A549 (cell line): ENCODE measurements at regions not wholly inside any gene's neighbourhood (a gene's known extent, or its start where the extent isn't known, plus 50 kb on each side); places are given as distances from the start of the nearest gene placed in this dataset.

Experiments
- ATAC-seq, 2 experiments: fragments of 200-7000 bp in 1 of 2; fragments of >200 bp in 1 of 2; cut with Nextera tagmentation in 1 of 2; cut with Tn5 transposase in 1 of 2; 3 replicates each; pipeline versions ENCODE4 v1.8.0 to v1.9.1; 2018 to 2020; ENCODE audit warnings: mild to moderate bottlenecking in 1 of 2, moderate library complexity in 1 of 2
- CTCF ChIA-PET: fragments of 300-600 bp; sonication (Branson Sonifier 250); formaldehyde crosslinking; extraction: SDS; loops from one replicate; lab custom pipeline; 2021; ENCODE audit warnings: antibody characterized with exemption, inconsistent platforms; lab: Yijun Ruan, JAX
- POLR2A ChIA-PET: fragments of 350-600 bp; formaldehyde crosslinking; extraction: SDS; loops from one replicate; lab custom pipeline; 2021; ENCODE audit warnings: antibody characterized with exemption, inconsistent platforms; lab: Yijun Ruan, JAX
- DNase-seq, 2 experiments: peaks; one replicate each; pipeline versions ENCODE4 v3.0.0 to v3.0.0-alpha.2; 2011 to 2016; ENCODE audit warnings: low read depth in 1 of 2, low spot score in 1 of 2
- FAIRE-seq: peaks from 2 replicates; lab custom pipeline; 2011; peaks lifted over from hg19 to GRCh38; lab: Jason Lieb, UNC
- H3K27ac ChIP-seq, 2 experiments: fragments of >200 bp; sonication (Bioruptor Twin); formaldehyde crosslinking; 3 replicates each; pipeline ENCODE4 v1.5.1; 2016 to 2017
- H3K4me1 ChIP-seq: fragments of >200 bp; sonication (Bioruptor Twin); formaldehyde crosslinking; 3 replicates; pipeline ENCODE4 v1.6.1; 2016
- H3K4me2 ChIP-seq: fragments of >200 bp; sonication (Bioruptor Twin); formaldehyde crosslinking; 3 replicates; pipeline ENCODE4 v1.6.1; 2016
- H3K4me3 ChIP-seq: fragments of >200 bp; sonication (Bioruptor Twin); formaldehyde crosslinking; 3 replicates; pipeline ENCODE4 v1.5.1; 2016
- H3K9me3 ChIP-seq: fragments of >200 bp; sonication (Bioruptor Twin); formaldehyde crosslinking; 3 replicates; pipeline ENCODE4 v1.6.1; 2016
- CBX2 ChIP-seq: fragments of 200-600 bp; sonication (generic); IDR thresholded peaks from 2 replicates; pipeline ENCODE4 v1.6.1; 2016; ENCODE audit warnings: low read depth, mild to moderate bottlenecking, borderline replicate concordance
- CHD4 ChIP-seq: fragments of 200-600 bp; sonication (generic); IDR thresholded peaks from 2 replicates; pipeline ENCODE4 v1.6.1; 2016; ENCODE audit warnings: antibody characterized with exemption, mild to moderate bottlenecking, borderline replicate concordance
- E2F6 ChIP-seq: IDR thresholded peaks from 2 replicates; pipeline ENCODE4 v1.6.1; 2012; ENCODE audit warnings: low read depth, borderline replicate concordance
- EHF ChIP-seq: fragments of 250-450 bp; sonication (Bioruptor Pico); IDR thresholded peaks from 2 replicates; pipeline ENCODE4 v1.5.0; 2020; ENCODE audit warnings: mild to moderate bottlenecking
- ELK1 ChIP-seq: fragments of 150-350 bp; IDR thresholded peaks from 2 replicates; pipeline ENCODE4 v1.6.1; 2014; ENCODE audit warnings: low read depth, mild to moderate bottlenecking, low read length
- ESRRA ChIP-seq: fragments of 150-350 bp; IDR thresholded peaks from 2 replicates; pipeline ENCODE4 v1.6.1; 2014; ENCODE audit warnings: mild to moderate bottlenecking, low read length, borderline replicate concordance
- HES2 ChIP-seq: fragments of >200 bp; sonication (Bioruptor Twin); formaldehyde crosslinking; IDR thresholded peaks from 2 replicates; pipeline ENCODE4 v1.6.1; 2016
- HOXA7 ChIP-seq: fragments of 250-450 bp; sonication (Bioruptor Pico); IDR thresholded peaks from 2 replicates; pipeline ENCODE4 v1.5.0; 2020; ENCODE audit warnings: mild to moderate bottlenecking, moderate library complexity
- HOXB5 ChIP-seq: fragments of 250-450 bp; sonication (Bioruptor Pico); IDR thresholded peaks from 2 replicates; pipeline ENCODE4 v1.5.0; 2020; ENCODE audit warnings: mild to moderate bottlenecking, moderate library complexity
- JUN ChIP-seq, 2 experiments: fragments of >200 bp; sonication (Bioruptor Twin); formaldehyde crosslinking; IDR thresholded peaks; 2 replicates in 1 of 2; 3 replicates in 1 of 2; pipeline ENCODE4 v1.6.1; 2016 to 2017
- MAFK ChIP-seq: fragments of 450-650 bp; IDR thresholded peaks from 2 replicates; pipeline ENCODE4 v1.6.1; 2014; ENCODE audit not compliant: partially characterized antibody
- NPAS2 ChIP-seq: fragments of 250-450 bp; sonication (Bioruptor Pico); IDR thresholded peaks from 2 replicates; pipeline ENCODE4 v1.8.0; 2022; ENCODE audit warnings: mild to moderate bottlenecking, moderate library complexity, borderline replicate concordance
- PBX3 ChIP-seq: IDR thresholded peaks from 2 replicates; pipeline ENCODE4 v1.6.1; 2012
- POLR2A ChIP-seq: IDR thresholded peaks from 2 replicates; pipeline ENCODE4 v1.6.1; 2012; ENCODE audit warnings: mild to moderate bottlenecking, low read length
- RAD21 ChIP-seq, 2 experiments: fragments of >200 bp in 1 of 2; sonication (Bioruptor Twin) in 1 of 2; formaldehyde crosslinking in 1 of 2; IDR thresholded peaks in 1 of 2; conservative IDR thresholded peaks in 1 of 2; 2 replicates in 1 of 2; 3 replicates in 1 of 2; pipeline ENCODE4 v1.6.1; 2012 to 2018; ENCODE audit warnings: inconsistent platforms in 1 of 2
- RCOR1 ChIP-seq: fragments of 150-350 bp; IDR thresholded peaks from 2 replicates; pipeline ENCODE4 v1.6.1; 2014; ENCODE audit warnings: antibody characterized with exemption, low read length, low read depth
- REST ChIP-seq: fragments of 200-600 bp; sonication (generic); IDR thresholded peaks from 2 replicates; pipeline ENCODE4 v1.6.1; 2016; ENCODE audit warnings: antibody characterized with exemption, mild to moderate bottlenecking, moderate library complexity
- RFX5 ChIP-seq: fragments of 450-650 bp; IDR thresholded peaks from 2 replicates; pipeline ENCODE4 v1.7.1; 2014; ENCODE audit warnings: antibody characterized with exemption, mild to moderate bottlenecking, moderate library complexity
- TFCP2L1 ChIP-seq: fragments of 250-450 bp; sonication (Bioruptor Pico); IDR thresholded peaks from 2 replicates; pipeline ENCODE4 v1.5.0; 2021; ENCODE audit warnings: mild to moderate bottlenecking
- WGBS: methylation state at CpG from one replicate; pipeline ENCODE4 v1.1.6; 2017; ENCODE audit errors: missing lambda C conversion rate; 5-methylcytosine and 5-hydroxymethylcytosine counted together
- TF ChIP-seq, protein P1 (sequence below): IDR thresholded peaks from 2 replicates; pipeline ENCODE4 v1.6.1; 2012
- TF ChIP-seq, protein P2 (sequence below): fragments of 250-450 bp; sonication (Bioruptor Pico); IDR thresholded peaks from 2 replicates; pipeline ENCODE4 v1.5.0; 2020; ENCODE audit warnings: low read depth, mild to moderate bottlenecking, moderate library complexity

GRCh38 chr13:28551498-28551895, 56.6 kb upstream of the FLT1 start:
- 42% methylated on average over 2 of the region's 2 CpGs for WGBS
- H3K4me3 ChIP-seq, result no peak overlapping the region
- ATAC-seq, result no peak
- H3K4me1 ChIP-seq, result no peaks in the 10 kb centered on the region
- ChIA-PET POLR2A (no interaction called here), CTCF (no interaction called here)
- no peak overlapping the region for H3K27ac ChIP-seq
- no peak for TF ChIP-seq RCOR1
- no peak for TF ChIP-seq REST
- no peak for TF ChIP-seq JUN (IDR thresholded peaks at IDR 0.05)
- no peak for TF ChIP-seq CHD4
- TF ChIP-seq MAFK, result no peak
- no peak for TF ChIP-seq ESRRA
- TF ChIP-seq ELK1, result no peak
- no peak for TF ChIP-seq POLR2A
- no peak overlapping the region for H3K4me2 ChIP-seq
- FAIRE-seq, result no peak
- no peak for DNase-seq
- no peaks in the 10 kb centered on the region for H3K9me3 ChIP-seq

- Histone ChIP-seq H3K4me2 (no peak overlapping the region), H3K9me3 (no peaks in the 10 kb centered on the region), H3K27ac (no peak overlapping the region), H3K4me3 (no peak overlapping the region), H3K4me1 (no peaks in the 10 kb centered on the region)
- ChIA-PET CTCF (no interaction called here), POLR2A (no interaction called here)
- ATAC-seq, result no peak
- DNase-seq, result no peak
- TF ChIP-seq CBX2 (no peak), RFX5 (no peak), RAD21 (conservative IDR thresholded peaks at IDR 0.05 in 1 of 2, IDR thresholded peaks at IDR 0.05 in 1 of 2) (no peak), EHF (no peak), NPAS2 (no peak)
- WGBS, result 17% methylated on average over 7 of the region's 7 CpGs
- no peak for FAIRE-seq
Measured at GRCh38 chr13:28550721-28551497, 56.0 kb upstream of the FLT1 start.

- CTCF ChIA-PET, result no interaction called here
- DNase-seq, result no peak
- Histone ChIP-seq H3K9me3 (no peaks in the 10 kb centered on the region), H3K4me2 (no peak overlapping the region), H3K27ac (no peak overlapping the region), H3K4me1 (no peaks in the 10 kb centered on the region), H3K4me3 (no peak overlapping the region)
- FAIRE-seq, result no peak
- no peak for ATAC-seq
- WGBS, result 28% methylated on average over 3 of the region's 3 CpGs
- POLR2A ChIA-PET, result no interaction called here
- TF ChIP-seq TFCP2L1 (no peak), PBX3 (no peak), REST (no peak), HOXA7 (CRISPR knock-in tag) (no peak), E2F6 (no peak), RFX5 (no peak), POLR2A (no peak), HES2 (no peak), HOXB5 (no peak)
- TF ChIP-seq, protein P1, sequence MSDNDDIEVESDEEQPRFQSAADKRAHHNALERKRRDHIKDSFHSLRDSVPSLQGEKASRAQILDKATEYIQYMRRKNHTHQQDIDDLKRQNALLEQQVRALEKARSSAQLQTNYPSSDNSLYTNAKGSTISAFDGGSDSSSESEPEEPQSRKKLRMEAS, result no peak
- TF ChIP-seq, protein P2, sequence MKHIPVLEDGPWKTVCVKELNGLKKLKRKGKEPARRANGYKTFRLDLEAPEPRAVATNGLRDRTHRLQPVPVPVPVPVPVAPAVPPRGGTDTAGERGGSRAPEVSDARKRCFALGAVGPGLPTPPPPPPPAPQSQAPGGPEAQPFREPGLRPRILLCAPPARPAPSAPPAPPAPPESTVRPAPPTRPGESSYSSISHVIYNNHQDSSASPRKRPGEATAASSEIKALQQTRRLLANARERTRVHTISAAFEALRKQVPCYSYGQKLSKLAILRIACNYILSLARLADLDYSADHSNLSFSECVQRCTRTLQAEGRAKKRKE (CRISPR knock-in tag), result no peak
Measured at GRCh38 chr13:28550091-28550490, 55.2 kb upstream of the FLT1 start.
